HG03442 (cell line): ENCODE measurements at regions not wholly inside any gene's neighbourhood (a gene's known extent, or its start where the extent isn't known, plus 50 kb on each side); places are given as distances from the start of the nearest gene placed in this dataset.
"Not testable (repeated sequence)": the region's sequence is repeated elsewhere in the genome, so short reads cannot be mapped to it uniquely, and the experiment has no call there.

ENCODE experiments used
- ATAC-seq: cut with Tn5 transposase; IDR thresholded peaks from one replicate; pipeline ENCODE4 v1.9.1; 2021; ENCODE audit warnings: mild to moderate bottlenecking, moderate library complexity; ENCODE audit not compliant: unreplicated experiment

- no peak for ATAC-seq
Measured at GRCh38 chr5:99763021-99763774, 772.0 kb upstream of the FAM174A start.

GRCh38 chr5:99747342-99747741, 787.8 kb upstream of the FAM174A start:
- ATAC-seq = no peak

DNA sequence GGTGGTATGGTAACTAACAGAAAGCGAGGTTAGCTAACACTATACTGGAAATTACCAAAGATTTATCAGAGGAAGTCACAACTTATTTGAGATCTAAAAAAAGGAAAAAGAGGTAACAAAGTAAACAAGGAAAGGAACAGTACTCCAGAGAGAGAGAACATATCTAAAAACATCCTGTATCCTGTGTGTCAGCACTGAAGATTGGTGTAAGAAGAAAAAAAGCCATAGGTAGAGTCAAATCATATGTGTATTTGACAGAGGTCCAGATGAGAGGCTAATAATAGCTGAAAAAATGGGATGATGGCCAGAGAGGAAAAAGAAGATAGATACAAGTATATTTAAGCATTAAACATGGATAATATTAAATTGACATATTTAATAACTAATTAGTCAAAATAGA, 802.0 kb upstream of the FAM174A start:
- ATAC-seq = not testable (repeated sequence)

DNA sequence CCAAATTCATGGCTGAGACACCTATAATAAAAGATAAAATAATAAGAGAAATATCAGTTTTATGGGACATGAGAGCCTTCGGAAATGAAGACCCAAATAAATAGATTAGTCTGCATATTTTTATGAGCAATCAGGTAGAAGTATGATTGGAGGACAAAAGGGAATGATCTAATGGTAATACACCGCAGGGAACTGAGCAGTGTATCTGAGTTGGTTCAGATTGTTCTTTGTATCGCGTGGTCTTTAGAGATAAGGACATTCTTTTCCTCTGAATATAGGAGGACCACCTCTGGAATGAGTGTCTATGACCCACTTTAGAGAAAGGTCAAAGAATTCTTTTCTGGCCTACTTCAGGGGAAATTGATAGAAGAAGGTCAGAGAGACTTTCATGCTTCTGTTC, 801.8 kb upstream of the CHD1 start:
- not testable (repeated sequence) for ATAC-seq

GRCh38 chr5:99724732-99725290, 796.0 kb upstream of the CHD1 start:
- ATAC-seq = no peak

GRCh38 chr5:99721506-99721905, 792.7 kb upstream of the CHD1 start:
- no peak for ATAC-seq

GRCh38 chr5:99715921-99716320, 787.1 kb upstream of the CHD1 start:
- ATAC-seq = no peak

DNA sequence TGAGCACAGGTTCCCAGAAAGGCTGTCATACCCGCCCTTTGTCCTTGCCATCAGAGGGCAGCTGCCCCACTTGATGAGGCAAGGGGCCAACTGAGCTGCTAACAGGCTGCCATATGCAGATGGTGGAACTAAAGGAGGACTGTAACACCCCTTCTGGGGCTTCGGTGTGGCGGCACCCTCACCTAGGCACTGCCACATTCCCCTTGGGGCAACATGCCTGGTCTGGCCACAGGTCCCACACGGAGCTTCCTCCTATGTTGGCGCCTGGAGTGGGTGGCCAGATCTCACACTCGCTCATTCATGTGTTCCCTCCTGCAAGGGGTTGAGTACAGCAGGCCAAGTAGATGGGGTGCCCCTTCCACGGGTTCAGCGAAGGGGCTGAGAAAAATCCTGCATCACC, 777.4 kb upstream of the CHD1 start:
- no peak for ATAC-seq

DNA sequence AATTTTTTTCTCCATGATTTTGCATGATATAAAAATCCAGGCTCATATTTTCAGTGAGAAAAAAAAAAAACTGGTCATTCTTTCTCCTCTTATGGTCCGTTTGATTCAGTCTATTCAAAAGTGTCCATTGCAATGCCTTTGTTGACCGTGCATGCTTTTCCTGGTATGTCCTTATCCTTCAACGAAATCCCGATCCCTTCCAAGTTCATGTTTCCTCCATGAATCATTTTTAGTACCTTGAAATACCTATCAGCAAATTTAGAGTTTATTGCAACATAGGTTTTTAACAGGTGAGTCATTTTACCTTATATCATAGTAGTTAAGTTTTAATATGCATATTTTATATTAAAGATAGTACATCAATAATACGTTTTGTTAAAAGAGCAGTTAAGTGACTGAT, 773.8 kb upstream of the CHD1 start:
- no peak for ATAC-seq

GRCh38 chr5:99694884-99695283, 766.1 kb upstream of the CHD1 start:
- no peak for ATAC-seq

DNA sequence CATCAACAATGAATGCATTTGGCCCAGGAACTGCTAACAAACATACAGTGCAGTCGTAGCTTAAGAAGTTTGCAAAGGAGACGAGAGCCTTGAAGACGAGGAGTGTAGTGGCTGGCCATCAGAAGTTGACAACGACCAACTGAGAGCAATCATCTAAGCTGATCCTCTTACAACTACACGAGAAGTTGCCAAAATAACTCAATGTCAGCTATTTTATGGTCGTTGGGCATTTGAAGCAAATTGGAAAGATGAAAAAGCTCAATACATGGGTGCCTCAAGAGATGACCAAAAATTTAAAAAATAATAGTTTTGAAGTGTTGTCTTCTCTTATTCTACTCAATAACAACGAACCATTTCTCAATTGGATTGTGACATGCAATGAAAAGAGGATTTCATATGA, 757.7 kb upstream of the CHD1 start:
- ATAC-seq = no peak

DNA sequence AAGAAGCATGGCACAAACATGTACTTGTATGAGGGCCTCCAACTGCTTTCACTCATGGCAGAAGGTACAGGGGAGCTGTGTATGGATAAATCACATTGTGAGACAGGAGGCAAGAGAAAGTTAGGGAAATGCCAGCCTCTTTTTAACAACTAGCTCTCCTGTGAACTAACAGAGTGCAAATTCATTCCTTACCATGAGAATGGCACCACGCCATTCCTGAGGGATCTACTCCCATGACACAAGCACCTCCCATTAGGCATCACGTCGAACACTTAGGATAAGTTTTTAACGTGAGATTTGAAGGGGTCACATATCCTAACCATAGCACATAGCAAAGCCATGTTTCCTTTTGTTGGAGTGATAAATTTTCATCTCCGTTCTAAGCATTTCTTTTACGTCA, 747.2 kb upstream of the CHD1 start:
- no peak for ATAC-seq

GRCh38 chr5:99674101-99674500, 745.3 kb upstream of the CHD1 start:
- ATAC-seq = no peak

- no peak for ATAC-seq
Measured at GRCh38 chr5:99664972-99665371, 736.2 kb upstream of the CHD1 start.

DNA sequence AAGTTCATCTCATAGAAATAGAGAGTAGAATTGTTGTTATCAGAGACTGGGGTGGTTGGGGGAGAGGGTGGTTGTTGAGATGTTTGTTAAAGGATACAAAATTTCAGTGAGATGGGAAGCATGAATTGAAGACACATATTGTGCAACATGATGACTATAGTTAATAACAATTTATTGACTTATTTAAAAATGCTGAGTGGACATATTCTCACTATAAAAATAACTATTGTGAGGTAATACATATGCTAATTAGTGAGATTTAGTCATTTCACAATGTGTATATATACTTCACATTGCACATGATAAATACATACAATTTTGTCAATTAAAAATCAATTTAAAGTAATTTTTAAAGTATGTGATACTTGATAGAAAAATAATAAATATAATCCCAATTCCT, 722.5 kb upstream of the CHD1 start:
- ATAC-seq = no peak

DNA sequence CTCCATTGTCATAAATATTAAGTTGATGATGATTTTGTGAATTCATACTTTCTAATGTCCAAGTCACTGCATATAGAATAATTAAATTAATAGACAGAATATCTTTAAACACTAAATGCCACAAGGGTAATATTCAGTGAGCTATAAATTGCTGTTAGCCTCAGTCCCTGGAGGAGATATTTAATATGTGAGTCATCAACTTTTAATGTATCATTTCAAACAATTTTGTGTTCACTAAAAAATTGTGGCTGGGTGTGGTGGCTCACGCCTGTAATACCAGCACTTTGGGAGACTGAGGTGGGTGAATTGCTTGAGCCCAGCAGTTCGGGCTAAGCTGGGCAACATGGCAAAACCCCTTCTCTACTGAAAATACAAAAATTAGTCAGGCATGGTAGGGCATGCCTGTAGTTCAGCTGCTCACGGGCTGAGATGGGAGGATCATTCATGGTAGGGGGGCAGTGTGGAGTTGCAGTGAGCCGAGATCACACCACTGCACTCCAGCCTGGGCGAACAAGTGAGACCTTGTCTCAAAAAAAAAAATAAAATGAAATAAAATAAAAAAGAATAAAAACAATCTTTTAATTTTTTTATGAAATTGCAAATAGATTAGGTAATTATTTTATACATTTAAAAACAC, 717.3 kb upstream of the CHD1 start:
- no peak for ATAC-seq

DNA sequence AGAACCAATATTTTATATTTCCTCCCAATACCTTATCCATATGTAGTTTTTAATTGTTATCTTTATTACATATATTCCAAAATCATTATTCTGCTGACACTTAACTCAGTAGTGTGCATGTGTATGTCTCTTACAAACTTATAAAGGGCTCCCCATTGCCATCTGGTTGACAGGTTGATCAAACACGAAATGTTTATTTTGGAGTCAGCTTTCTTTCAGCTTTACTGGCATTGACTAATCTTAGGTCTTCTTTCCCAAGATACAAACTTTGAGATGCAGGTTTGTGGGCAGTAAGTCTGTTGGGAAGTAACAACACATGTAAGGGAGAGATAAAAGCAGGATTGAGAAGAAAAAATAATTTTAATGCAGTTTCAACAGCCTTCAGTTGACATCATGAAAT, 716.0 kb upstream of the CHD1 start:
- no peak for ATAC-seq

GRCh38 chr5:99640646-99641045, 711.8 kb upstream of the CHD1 start:
- ATAC-seq = no peak

- ATAC-seq = no peak
Measured at GRCh38 chr5:99639905-99640304, 711.1 kb upstream of the CHD1 start.

- no peak for ATAC-seq
Measured at GRCh38 chr5:99636663-99637062, 707.9 kb upstream of the CHD1 start.

DNA sequence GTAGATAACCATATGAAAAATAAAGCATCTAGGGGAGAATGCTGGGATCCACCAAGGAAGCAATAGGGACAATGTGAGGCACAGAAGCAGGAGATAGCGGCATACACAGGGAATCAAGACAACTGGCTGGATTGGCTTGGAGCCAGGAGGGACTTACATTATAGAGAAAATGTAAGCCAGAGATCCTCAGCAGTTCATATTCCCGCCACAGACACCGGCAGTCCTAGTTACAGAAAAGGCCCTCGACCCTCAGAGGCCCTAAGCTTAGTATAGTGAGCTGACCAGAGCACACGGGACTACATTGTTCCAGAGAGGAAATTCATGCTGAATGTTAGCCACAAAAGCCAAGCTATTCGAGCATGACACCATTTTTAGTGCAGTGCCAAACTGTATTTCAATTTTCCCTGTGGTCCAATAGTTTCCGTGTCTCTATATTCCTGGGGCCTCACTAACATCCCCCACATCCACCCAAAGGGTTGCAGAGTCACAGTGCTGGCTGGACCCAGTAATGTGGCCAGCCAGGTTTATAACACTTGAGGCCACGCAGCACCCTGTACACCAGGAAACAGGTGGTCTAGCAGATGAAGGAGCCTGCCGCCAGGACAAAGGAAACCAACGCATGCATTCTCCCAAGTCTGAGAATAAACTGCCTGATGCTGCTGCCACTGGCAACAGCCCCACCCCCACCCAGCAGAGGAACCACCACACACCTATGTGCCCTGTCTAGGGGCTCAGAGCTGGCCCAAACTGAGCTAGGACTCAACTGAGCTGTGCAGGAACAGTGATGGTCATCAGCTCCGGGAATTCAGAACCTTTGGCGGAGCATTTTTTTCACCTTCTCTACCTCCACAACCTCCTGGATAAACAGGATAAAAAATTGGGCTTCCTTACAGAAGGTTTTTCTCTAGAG, 693.2 kb upstream of the CHD1 start:
- no peak for ATAC-seq
